BE2C (cell line): ENCODE measurements at regions not wholly inside any gene's neighbourhood (a gene's known extent, or its start where the extent isn't known, plus 50 kb on each side); places are given as distances from the start of the nearest gene placed in this dataset.

Source experiments
- DNase-seq: peaks from one replicate; pipeline ENCODE4 v3.0.0-alpha.2; 2020
- H3K27me3 ChIP-seq: fragments of 250-450 bp; sonication (Bioruptor Pico); 2 replicates; pipeline ENCODE4 v1.5.1; 2020; ENCODE audit warnings: mild to moderate bottlenecking
- H3K36me3 ChIP-seq: fragments of 250-450 bp; sonication (Bioruptor Pico); 2 replicates; pipeline ENCODE4 v1.5.1; 2020; ENCODE audit warnings: mild to moderate bottlenecking
- H3K4me1 ChIP-seq: fragments of 250-450 bp; sonication (Bioruptor Pico); 2 replicates; pipeline ENCODE4 v1.5.1; 2020
- H3K4me3 ChIP-seq: 2 replicates; pipeline ENCODE4 v1.5.1; 2011; ENCODE audit warnings: low read depth, low read length
- H3K9me3 ChIP-seq: fragments of 250-450 bp; sonication (Bioruptor Pico); 2 replicates; pipeline ENCODE4 v1.5.1; 2020
- CTCF ChIP-seq: IDR thresholded peaks from 2 replicates; pipeline ENCODE4 v1.5.1; 2012; ENCODE audit warnings: mild to moderate bottlenecking, low read depth, low read length

- no peak for DNase-seq
- TF ChIP-seq CTCF = no peak
- Histone ChIP-seq H3K36me3 (no peaks in the 10 kb centered on the region), H3K27me3 (no peaks in the 10 kb centered on the region), H3K9me3 (no peaks in the 10 kb centered on the region), H3K4me3 (no peak overlapping the region), H3K4me1 (no peaks in the 10 kb centered on the region)
Observed at GRCh38 chr5:34511063-34511462, 145.1 kb upstream of the RAI14 start.

- H3K4me1 ChIP-seq = no peaks in the 10 kb centered on the region
- H3K27me3 ChIP-seq = no peaks in the 10 kb centered on the region
- H3K4me3 ChIP-seq = no peak overlapping the region
- DNase-seq = no peak
- H3K9me3 ChIP-seq = no peaks in the 10 kb centered on the region
- no peaks in the 10 kb centered on the region for H3K36me3 ChIP-seq
- no peak for TF ChIP-seq CTCF
Observed at GRCh38 chr5:34511481-34511880, 144.6 kb upstream of the RAI14 start.

- TF ChIP-seq CTCF = no peak
- no peak for DNase-seq
- H3K4me3 ChIP-seq = no peak overlapping the region
- H3K4me1 ChIP-seq = no peaks in the 10 kb centered on the region
- H3K27me3 ChIP-seq = no peaks in the 10 kb centered on the region
- H3K9me3 ChIP-seq = no peaks in the 10 kb centered on the region
- H3K36me3 ChIP-seq = no peaks in the 10 kb centered on the region
Observed at GRCh38 chr5:34511915-34512314, 144.2 kb upstream of the RAI14 start.

- Histone ChIP-seq H3K4me1 (no peaks in the 10 kb centered on the region), H3K4me3 (no peak overlapping the region), H3K36me3 (no peaks in the 10 kb centered on the region), H3K9me3 (no peaks in the 10 kb centered on the region), H3K27me3 (no peaks in the 10 kb centered on the region)
- no peak for TF ChIP-seq CTCF
- no peak for DNase-seq
Observed at GRCh38 chr5:34516166-34516565, 140.0 kb upstream of the RAI14 start.

- H3K4me3 ChIP-seq = no peak overlapping the region
- H3K27me3 ChIP-seq = no peaks in the 10 kb centered on the region
- H3K36me3 ChIP-seq = no peaks in the 10 kb centered on the region
- H3K9me3 ChIP-seq = no peaks in the 10 kb centered on the region
- no peak for TF ChIP-seq CTCF
- no peak for DNase-seq
- H3K4me1 ChIP-seq = no peaks in the 10 kb centered on the region
Observed at GRCh38 chr5:34516686-34517085, 139.4 kb upstream of the RAI14 start.

GRCh38 chr5:34517249-34517648 lies 138.9 kb upstream of the RAI14 start:
- Histone ChIP-seq H3K4me1 (no peaks in the 10 kb centered on the region), H3K4me3 (no peak overlapping the region), H3K9me3 (no peaks in the 10 kb centered on the region), H3K36me3 (no peaks in the 10 kb centered on the region), H3K27me3 (no peaks in the 10 kb centered on the region)
- no peak for DNase-seq
- no peak for TF ChIP-seq CTCF
